ENCODE measurements at regions not wholly inside any gene's neighbourhood (a gene's known extent, or its start where the extent isn't known, plus 50 kb on each side); places are given as distances from the start of the nearest gene placed in this dataset.

DNA sequence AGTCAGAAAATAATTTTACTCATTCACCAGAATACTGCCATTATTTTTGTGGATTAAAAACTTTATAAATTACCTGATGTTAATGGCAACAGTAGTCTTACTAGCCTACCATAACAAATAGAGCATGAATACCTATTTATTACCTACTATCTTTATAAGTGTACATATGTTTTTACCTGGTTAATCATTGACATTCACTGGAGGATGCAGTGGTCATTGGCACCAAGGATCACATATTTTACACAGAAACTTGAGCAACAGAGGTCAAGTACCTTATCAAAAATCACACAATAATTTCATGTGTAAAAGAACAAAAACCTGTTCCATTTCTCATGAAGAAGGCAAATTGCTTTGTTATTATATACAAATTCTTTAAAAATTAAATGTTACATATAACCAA is 1284.9 kb upstream of the NCAM2 start:
- TF ChIP-seq, protein P1, sequence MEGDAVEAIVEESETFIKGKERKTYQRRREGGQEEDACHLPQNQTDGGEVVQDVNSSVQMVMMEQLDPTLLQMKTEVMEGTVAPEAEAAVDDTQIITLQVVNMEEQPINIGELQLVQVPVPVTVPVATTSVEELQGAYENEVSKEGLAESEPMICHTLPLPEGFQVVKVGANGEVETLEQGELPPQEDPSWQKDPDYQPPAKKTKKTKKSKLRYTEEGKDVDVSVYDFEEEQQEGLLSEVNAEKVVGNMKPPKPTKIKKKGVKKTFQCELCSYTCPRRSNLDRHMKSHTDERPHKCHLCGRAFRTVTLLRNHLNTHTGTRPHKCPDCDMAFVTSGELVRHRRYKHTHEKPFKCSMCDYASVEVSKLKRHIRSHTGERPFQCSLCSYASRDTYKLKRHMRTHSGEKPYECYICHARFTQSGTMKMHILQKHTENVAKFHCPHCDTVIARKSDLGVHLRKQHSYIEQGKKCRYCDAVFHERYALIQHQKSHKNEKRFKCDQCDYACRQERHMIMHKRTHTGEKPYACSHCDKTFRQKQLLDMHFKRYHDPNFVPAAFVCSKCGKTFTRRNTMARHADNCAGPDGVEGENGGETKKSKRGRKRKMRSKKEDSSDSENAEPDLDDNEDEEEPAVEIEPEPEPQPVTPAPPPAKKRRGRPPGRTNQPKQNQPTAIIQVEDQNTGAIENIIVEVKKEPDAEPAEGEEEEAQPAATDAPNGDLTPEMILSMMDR (IDR thresholded peaks at IDR 0.05; ENCODE audit: low read length), result no peak
- no peak for TF ChIP-seq EZH2phosphoT487 (IDR thresholded peaks at IDR 0.05; ENCODE audit: low read length)

All from MM.1S (cell line).